HG03045 (cell line): ENCODE measurements at regions not wholly inside any gene's neighbourhood (a gene's known extent, or its start where the extent isn't known, plus 50 kb on each side); places are given as distances from the start of the nearest gene placed in this dataset.
"Not testable (repeated sequence)": the region's sequence is repeated elsewhere in the genome, so short reads cannot be mapped to it uniquely, and the experiment has no call there.

ENCODE experiments used
- ATAC-seq: cut with Tn5 transposase; IDR thresholded peaks from one replicate; pipeline ENCODE4 v1.9.1; 2021; ENCODE audit warnings: mild to moderate bottlenecking, moderate library complexity; ENCODE audit not compliant: unreplicated experiment

GRCh38 chr3:118626453-118626852, 408.2 kb downstream of the IGSF11 start:
- no peak for ATAC-seq

- peak; percentile 98 for ATAC-seq
Measured at GRCh38 chr3:118628704-118629341, 405.8 kb downstream of the IGSF11 start.

GRCh38 chr3:118629821-118630220, 404.8 kb downstream of the IGSF11 start:
- no peak for ATAC-seq

GRCh38 chr3:118635711-118636110, 398.9 kb downstream of the IGSF11 start:
- no peak for ATAC-seq

- ATAC-seq = no peak
Measured at GRCh38 chr3:118636841-118637240, 397.8 kb downstream of the IGSF11 start.

GRCh38 chr3:118637846-118638245, 396.8 kb downstream of the IGSF11 start:
- no peak for ATAC-seq

- ATAC-seq = no peak
Measured at GRCh38 chr3:118641608-118642007, 393.0 kb downstream of the IGSF11 start.

- ATAC-seq = no peak
Measured at GRCh38 chr3:118671192-118671591, 363.5 kb downstream of the IGSF11 start.

GRCh38 chr3:118675305-118675704, 359.3 kb downstream of the IGSF11 start:
- ATAC-seq = no peak

GRCh38 chr3:118678663-118679062, 356.0 kb downstream of the IGSF11 start:
- not testable (repeated sequence) for ATAC-seq

GRCh38 chr3:118682921-118683320, 351.7 kb downstream of the IGSF11 start:
- ATAC-seq = no peak

- no peak for ATAC-seq
Measured at GRCh38 chr3:118683636-118684035, 351.0 kb downstream of the IGSF11 start.

GRCh38 chr3:118688396-118688884, 346.2 kb downstream of the IGSF11 start:
- no peak for ATAC-seq

- ATAC-seq = no peak
Measured at GRCh38 chr3:118692416-118692815, 342.2 kb downstream of the IGSF11 start.

- ATAC-seq = no peak
Measured at GRCh38 chr3:118705487-118706219, 329.0 kb downstream of the IGSF11 start.

- ATAC-seq = no peak
Measured at GRCh38 chr3:118707991-118708390, 326.7 kb downstream of the IGSF11 start.

GRCh38 chr3:118710532-118710931, 324.1 kb downstream of the IGSF11 start:
- no peak for ATAC-seq

- ATAC-seq = no peak
Measured at GRCh38 chr3:118713502-118714207, 321.0 kb downstream of the IGSF11 start.

GRCh38 chr3:118714800-118715199, 319.8 kb downstream of the IGSF11 start:
- ATAC-seq = no peak

GRCh38 chr3:118729546-118729945, 305.1 kb downstream of the IGSF11 start:
- ATAC-seq = no peak

- ATAC-seq = no peak
Measured at GRCh38 chr3:118734664-118735063, 300.0 kb downstream of the IGSF11 start.

- ATAC-seq = no peak
Measured at GRCh38 chr3:118736107-118736506, 298.5 kb downstream of the IGSF11 start.
